ENCODE measurements at regions not wholly inside any gene's neighbourhood (a gene's known extent, or its start where the extent isn't known, plus 50 kb on each side); places are given as distances from the start of the nearest gene placed in this dataset.

DNA sequence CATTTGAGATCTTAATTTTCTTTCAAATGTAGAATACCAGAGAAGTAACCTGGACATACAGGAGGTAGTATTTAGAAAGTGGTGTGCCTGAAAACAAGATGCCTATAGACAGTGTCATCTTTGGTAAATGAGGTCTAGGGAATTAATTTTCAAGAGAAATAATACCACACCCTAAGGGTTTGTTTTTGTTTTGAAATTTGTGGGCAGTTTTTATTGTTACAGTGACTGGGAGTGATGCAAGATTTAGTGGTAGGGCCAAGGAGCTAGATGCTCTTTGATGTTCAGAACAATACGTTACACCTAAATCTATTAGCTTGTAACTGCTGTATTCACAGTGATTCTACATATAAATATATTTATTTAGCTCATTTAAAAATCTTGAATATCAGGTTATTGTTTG, 856.5 kb upstream of the MAP3K7 start:
- no peaks in the 10 kb centered on the region for H3K36me3 ChIP-seq
- intact Hi-C loops (cut with DNase I), result no loop called here
- no peak overlapping the region for H3K4me3 ChIP-seq (replicated peaks in 1 of 3)
- no peak for DNase-seq
- no peak overlapping the region for H3K27ac ChIP-seq
- H3K4me1 ChIP-seq, result peaks cover 0 to 5% of the 10 kb centered on the region in 2 donors
- TF ChIP-seq POLR2A (IDR thresholded peaks at IDR 0.05), result no peak
- TF ChIP-seq, protein P1, sequence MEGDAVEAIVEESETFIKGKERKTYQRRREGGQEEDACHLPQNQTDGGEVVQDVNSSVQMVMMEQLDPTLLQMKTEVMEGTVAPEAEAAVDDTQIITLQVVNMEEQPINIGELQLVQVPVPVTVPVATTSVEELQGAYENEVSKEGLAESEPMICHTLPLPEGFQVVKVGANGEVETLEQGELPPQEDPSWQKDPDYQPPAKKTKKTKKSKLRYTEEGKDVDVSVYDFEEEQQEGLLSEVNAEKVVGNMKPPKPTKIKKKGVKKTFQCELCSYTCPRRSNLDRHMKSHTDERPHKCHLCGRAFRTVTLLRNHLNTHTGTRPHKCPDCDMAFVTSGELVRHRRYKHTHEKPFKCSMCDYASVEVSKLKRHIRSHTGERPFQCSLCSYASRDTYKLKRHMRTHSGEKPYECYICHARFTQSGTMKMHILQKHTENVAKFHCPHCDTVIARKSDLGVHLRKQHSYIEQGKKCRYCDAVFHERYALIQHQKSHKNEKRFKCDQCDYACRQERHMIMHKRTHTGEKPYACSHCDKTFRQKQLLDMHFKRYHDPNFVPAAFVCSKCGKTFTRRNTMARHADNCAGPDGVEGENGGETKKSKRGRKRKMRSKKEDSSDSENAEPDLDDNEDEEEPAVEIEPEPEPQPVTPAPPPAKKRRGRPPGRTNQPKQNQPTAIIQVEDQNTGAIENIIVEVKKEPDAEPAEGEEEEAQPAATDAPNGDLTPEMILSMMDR (IDR thresholded peaks at IDR 0.05), result no peak
- H3K27me3 ChIP-seq, result no peaks in the 10 kb centered on the region
- 84 to 89% methylated on average over 1 of the region's 1 CpG for WGBS, 2 donors
- no peaks in the 10 kb centered on the region for H3K9me3 ChIP-seq

DNA sequence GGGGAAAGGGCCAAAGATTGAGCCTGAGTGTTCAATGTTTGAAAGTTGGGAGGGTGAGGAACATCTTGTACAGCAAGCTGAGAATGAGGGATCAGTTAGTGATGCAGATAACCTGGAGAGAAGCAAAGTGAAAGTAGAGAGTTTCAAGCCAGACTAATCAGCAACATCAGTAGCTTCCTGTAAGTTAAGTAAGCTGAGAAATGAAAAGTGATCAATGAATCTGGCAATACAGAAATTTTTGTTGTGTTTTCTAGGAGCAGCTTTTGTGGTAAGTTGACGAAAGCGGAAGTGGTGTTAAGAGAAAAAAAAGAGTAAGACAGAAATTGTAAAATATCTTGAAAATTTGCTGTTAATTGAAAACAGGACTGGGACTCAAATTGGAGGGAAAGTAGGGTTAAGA, 855.5 kb upstream of the MAP3K7 start:
- H3K9me3 ChIP-seq, result no peaks in the 10 kb centered on the region
- no peak overlapping the region for H3K27ac ChIP-seq
- TF ChIP-seq, protein P1 (IDR thresholded peaks at IDR 0.05), result no peak
- no peak for TF ChIP-seq POLR2A (IDR thresholded peaks at IDR 0.05)
- no peak for DNase-seq
- no peaks in the 10 kb centered on the region for H3K36me3 ChIP-seq
- peaks cover 0 to 1% of the 10 kb centered on the region in 2 donors for H3K4me1 ChIP-seq
- 84 to 93% methylated on average over 2 of the region's 2 CpGs for WGBS, 2 donors
- no peaks in the 10 kb centered on the region for H3K27me3 ChIP-seq
- intact Hi-C loops (cut with DNase I), result no loop called here
- no peak overlapping the region for H3K4me3 ChIP-seq (replicated peaks in 1 of 3)

GRCh38 chr6:91438570-91438969, 851.7 kb upstream of the MAP3K7 start:
- no peaks in the 10 kb centered on the region for H3K27me3 ChIP-seq
- H3K4me3 ChIP-seq (replicated peaks in 1 of 3), result no peak overlapping the region
- 80 to 82% methylated on average over 2 of the region's 2 CpGs for WGBS, 2 donors
- H3K9me3 ChIP-seq, result no peaks in the 10 kb centered on the region
- TF ChIP-seq, protein P1 (IDR thresholded peaks at IDR 0.05), result no peak
- TF ChIP-seq POLR2A (IDR thresholded peaks at IDR 0.05), result no peak
- no peak for DNase-seq
- H3K27ac ChIP-seq, result no peak overlapping the region
- peaks cover 4 to 5% of the 10 kb centered on the region in 2 donors for H3K4me1 ChIP-seq
- H3K36me3 ChIP-seq, result no peaks in the 10 kb centered on the region
- intact Hi-C loops (cut with DNase I), result no loop called here

DNA sequence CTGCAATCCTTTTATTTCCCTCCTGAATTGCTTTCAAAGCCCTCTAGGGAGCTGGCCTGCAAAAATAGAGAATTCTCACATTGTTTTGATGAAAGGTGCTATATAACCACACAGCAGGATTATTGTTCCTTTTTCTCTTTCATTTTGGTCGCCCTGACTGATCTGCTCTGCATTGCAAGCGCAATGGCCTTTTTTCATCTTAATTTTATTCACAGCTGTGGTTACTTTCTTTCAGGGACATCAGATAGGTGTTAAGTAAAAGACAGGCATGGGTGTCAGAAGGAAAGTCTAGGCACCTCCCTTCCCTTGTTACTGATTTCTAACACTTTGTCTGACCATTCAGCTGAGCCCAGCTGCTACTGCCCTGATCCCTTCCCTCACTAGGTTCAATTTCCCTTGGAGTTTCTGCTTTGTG, 850.5 kb upstream of the MAP3K7 start:
- no peak for DNase-seq
- no peaks in the 10 kb centered on the region for H3K9me3 ChIP-seq
- 75 to 79% methylated on average over 2 of the region's 2 CpGs for WGBS, 2 donors
- intact Hi-C loops (cut with DNase I), result no loop called here
- TF ChIP-seq, protein P1 (IDR thresholded peaks at IDR 0.05), result no peak
- no peak for TF ChIP-seq POLR2A (IDR thresholded peaks at IDR 0.05)
- H3K4me1 ChIP-seq, result peaks cover 4 to 5% of the 10 kb centered on the region in 2 donors
- H3K36me3 ChIP-seq, result no peaks in the 10 kb centered on the region
- no peaks in the 10 kb centered on the region for H3K27me3 ChIP-seq
- no peak overlapping the region for H3K27ac ChIP-seq
- no peak overlapping the region for H3K4me3 ChIP-seq (replicated peaks in 1 of 3)

DNA sequence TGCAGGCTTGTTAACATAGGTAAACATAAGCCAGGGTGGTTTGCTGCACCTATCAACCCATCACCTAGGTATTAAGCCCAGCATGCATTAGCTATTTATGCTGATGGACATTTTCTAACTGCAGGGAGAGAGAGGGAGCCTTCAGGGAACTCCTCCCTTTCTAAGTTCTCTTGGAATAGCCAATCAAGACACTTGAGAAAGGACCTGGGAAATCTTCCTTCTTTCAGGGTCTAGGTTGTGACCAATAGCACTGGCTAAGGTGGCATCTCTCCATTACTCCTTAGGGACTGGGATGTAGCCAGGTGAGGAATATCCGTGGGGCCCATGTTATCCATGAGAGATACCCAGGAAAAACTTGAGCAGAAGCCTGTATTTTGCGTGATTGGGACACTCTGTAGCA, 849.6 kb upstream of the MAP3K7 start:
- Histone ChIP-seq H3K36me3 (no peaks in the 10 kb centered on the region), H3K4me1 (peaks cover 4 to 5% of the 10 kb centered on the region in 2 donors), H3K27ac (no peak overlapping the region), H3K9me3 (no peaks in the 10 kb centered on the region), H3K4me3 (replicated peaks in 1 of 3) (no peak overlapping the region), H3K27me3 (no peaks in the 10 kb centered on the region)
- WGBS, 2 donors, result 81 to 91% methylated on average over 2 of the region's 2 CpGs
- intact Hi-C loops (cut with DNase I), result no loop called here
- TF ChIP-seq, protein P1 (IDR thresholded peaks at IDR 0.05), result no peak
- no peak for TF ChIP-seq POLR2A (IDR thresholded peaks at IDR 0.05)
- DNase-seq, result no peak

Measured in thyroid gland (tissue), 4 donors.